Stomach (tissue), 8 donors: ENCODE measurements at regions not wholly inside any gene's neighbourhood (a gene's known extent, or its start where the extent isn't known, plus 50 kb on each side); places are given as distances from the start of the nearest gene placed in this dataset.

Experiments used
- DNase-seq, 2 donors: peaks; one replicate each; pipeline versions ENCODE4 v3.0.0 to v3.0.0-alpha.2; 2013 to 2019
- H3K27ac ChIP-seq, 5 donors: fragments of 200-600 bp in 4 of 5; sonication (generic) in 4 of 5; one replicate each; pipeline ENCODE4 v1.5.1; 2013 to 2019; ENCODE audit warnings: mild to moderate bottlenecking in 1 of 5, moderate library complexity in 1 of 5
- H3K27me3 ChIP-seq, 3 donors: fragments of 200-600 bp; sonication (generic); one replicate each; pipeline ENCODE4 v1.5.1; 2017 to 2019; ENCODE audit warnings: mixed run types in 1 of 3
- H3K36me3 ChIP-seq, 4 donors: fragments of 200-600 bp; sonication (generic); 1 replicate in 3 of 4; 2 replicates in 1 of 4; pipeline ENCODE4 v1.5.1; 2016 to 2019
- H3K4me1 ChIP-seq, 4 donors: fragments of 200-600 bp; sonication (generic); one replicate each; pipeline ENCODE4 v1.5.1; 2016 to 2019
- H3K4me3 ChIP-seq, 4 donors: fragments of 200-600 bp; sonication (generic) in 3 of 4; one replicate each; pipeline ENCODE4 v1.5.1; 2016 to 2019; ENCODE audit warnings: mild to moderate bottlenecking in 1 of 4
- H3K9me3 ChIP-seq, 4 donors: fragments of 200-600 bp; sonication (generic); one replicate each; pipeline ENCODE4 v1.5.1; 2016 to 2019
- CTCF ChIP-seq, 7 experiments: fragments of 450-650 bp in 4 of 7; fragments of 200-600 bp in 3 of 7; sonication (generic) in 3 of 7; IDR thresholded peaks; one replicate each; pipeline ENCODE4 v1.5.1; 2016 to 2019; ENCODE audit warnings: antibody characterized with exemption in 7 of 7, control low read depth in 2 of 7, mild to moderate bottlenecking in 1 of 7
- EP300 ChIP-seq: sonication (generic); formaldehyde crosslinking; IDR thresholded peaks from one replicate; pipeline ENCODE4 v1.6.1; 2017; ENCODE audit warnings: antibody characterized with exemption
- POLR2A ChIP-seq, 4 donors: fragments of 450-650 bp; IDR thresholded peaks; one replicate each; pipeline ENCODE4 v1.6.1; 2016; ENCODE audit warnings: antibody characterized with exemption in 4 of 4, control low read depth in 2 of 4, mild to moderate bottlenecking in 1 of 4, moderate library complexity in 1 of 4
- POLR2AphosphoS5 ChIP-seq, 3 donors: sonication (generic); formaldehyde crosslinking; IDR thresholded peaks; one replicate each; pipeline ENCODE4 v1.6.1; 2016; ENCODE audit warnings: antibody characterized with exemption in 3 of 3
- WGBS, 5 donors: extraction: QIAGEN DNeasy Blood & Tissue Kit in 3 of 5; methylation state at CpG; one replicate each; pipeline versions ENCODE4 v1.1.5 to v1.1.7; 2013 to 2018; 5-methylcytosine and 5-hydroxymethylcytosine counted together
- intact Hi-C: fragments of 100-400 bp; cut with DNase I; formaldehyde crosslinking; loops from one replicate; pipeline ENCODE4 v1.15.1; 2023; ENCODE audit warnings: low total_unique reads
- donor health status: healthy with polysubstance abuse.
- donor health status: Bipolar disorder and iron deficiency.
- donor health status: healthy.

GRCh38 chr12:92551210-92551609, 151.6 kb upstream of the PLEKHG7 start:
- intact Hi-C loops, result no loop called here
- no peak for TF ChIP-seq POLR2A (IDR thresholded peaks at IDR 0.05)
- no peak for TF ChIP-seq POLR2AphosphoS5 (IDR thresholded peaks at IDR 0.05)
- no peak for TF ChIP-seq EP300
- no peak for TF ChIP-seq CTCF (IDR thresholded peaks at IDR 0.05)
- H3K27ac ChIP-seq, result peak overlapping the region in 4 of 5 donors; percentile 13 to 79 (median 50)
- no peak for DNase-seq
- 93 to 99% (median 96%) methylated on average over 3 of the region's 3 CpGs for WGBS, 5 donors
- no peaks in the 10 kb centered on the region for H3K9me3 ChIP-seq
- no peaks in the 10 kb centered on the region for H3K36me3 ChIP-seq
- no peak overlapping the region for H3K4me3 ChIP-seq
- H3K27me3 ChIP-seq, result no peaks in the 10 kb centered on the region
- peaks cover 11 to 67% (median 42%) of the 10 kb centered on the region in 4 donors for H3K4me1 ChIP-seq

- Histone ChIP-seq H3K4me3 (no peak overlapping the region), H3K9me3 (no peaks in the 10 kb centered on the region), H3K27me3 (no peaks in the 10 kb centered on the region), H3K27ac (no peak overlapping the region), H3K4me1 (peaks cover 11 to 66% (median 40%) of the 10 kb centered on the region in 4 donors), H3K36me3 (no peaks in the 10 kb centered on the region)
- TF ChIP-seq CTCF (IDR thresholded peaks at IDR 0.05) (no peak), EP300 (no peak), POLR2A (IDR thresholded peaks at IDR 0.05) (no peak), POLR2AphosphoS5 (IDR thresholded peaks at IDR 0.05) (no peak)
- intact Hi-C loops, result no loop called here
- DNase-seq, result no peak
Measured at GRCh38 chr12:92550661-92551060, 152.1 kb upstream of the PLEKHG7 start.

GRCh38 chr12:92550254-92550653, 152.5 kb upstream of the PLEKHG7 start:
- Histone ChIP-seq H3K27me3 (no peaks in the 10 kb centered on the region), H3K27ac (no peak overlapping the region), H3K9me3 (no peaks in the 10 kb centered on the region), H3K4me3 (no peak overlapping the region), H3K36me3 (no peaks in the 10 kb centered on the region), H3K4me1 (peaks cover 11 to 66% (median 38%) of the 10 kb centered on the region in 4 donors)
- DNase-seq, result no peak
- intact Hi-C loops, result no loop called here
- TF ChIP-seq POLR2AphosphoS5 (IDR thresholded peaks at IDR 0.05) (no peak), POLR2A (IDR thresholded peaks at IDR 0.05) (no peak), EP300 (no peak), CTCF (IDR thresholded peaks at IDR 0.05) (no peak)

- Histone ChIP-seq H3K9me3 (no peaks in the 10 kb centered on the region), H3K27ac (no peak overlapping the region), H3K4me3 (no peak overlapping the region), H3K36me3 (no peaks in the 10 kb centered on the region), H3K27me3 (no peaks in the 10 kb centered on the region), H3K4me1 (peaks cover 15 to 66% (median 38%) of the 10 kb centered on the region in 4 donors)
- DNase-seq, result no peak
- no peak for TF ChIP-seq POLR2AphosphoS5 (IDR thresholded peaks at IDR 0.05)
- no peak for TF ChIP-seq POLR2A (IDR thresholded peaks at IDR 0.05)
- no peak for TF ChIP-seq CTCF (IDR thresholded peaks at IDR 0.05)
- no peak for TF ChIP-seq EP300
- intact Hi-C loops, result no loop called here
Measured at GRCh38 chr12:92549516-92549915, 153.3 kb upstream of the PLEKHG7 start.

- intact Hi-C loops, result no loop called here
- no peak overlapping the region for H3K4me3 ChIP-seq
- H3K27me3 ChIP-seq, result no peaks in the 10 kb centered on the region
- DNase-seq, result no peak
- H3K4me1 ChIP-seq, result peaks cover 23 to 67% (median 41%) of the 10 kb centered on the region in 4 donors
- no peaks in the 10 kb centered on the region for H3K36me3 ChIP-seq
- peak overlapping the region in 2 of 5 donors; percentile 49 to 62 for H3K27ac ChIP-seq
- WGBS, 5 donors, result 70 to 86% (median 82%) methylated on average over 2 of the region's 2 CpGs
- TF ChIP-seq CTCF (IDR thresholded peaks at IDR 0.05) (no peak), POLR2AphosphoS5 (IDR thresholded peaks at IDR 0.05) (no peak), EP300 (no peak), POLR2A (IDR thresholded peaks at IDR 0.05) (no peak)
- no peaks in the 10 kb centered on the region for H3K9me3 ChIP-seq
Measured at GRCh38 chr12:92547906-92548305, 154.9 kb upstream of the PLEKHG7 start.
